ENCODE measurements at regions not wholly inside any gene's neighbourhood (a gene's known extent, or its start where the extent isn't known, plus 50 kb on each side); places are given as distances from the start of the nearest gene placed in this dataset.

DNA sequence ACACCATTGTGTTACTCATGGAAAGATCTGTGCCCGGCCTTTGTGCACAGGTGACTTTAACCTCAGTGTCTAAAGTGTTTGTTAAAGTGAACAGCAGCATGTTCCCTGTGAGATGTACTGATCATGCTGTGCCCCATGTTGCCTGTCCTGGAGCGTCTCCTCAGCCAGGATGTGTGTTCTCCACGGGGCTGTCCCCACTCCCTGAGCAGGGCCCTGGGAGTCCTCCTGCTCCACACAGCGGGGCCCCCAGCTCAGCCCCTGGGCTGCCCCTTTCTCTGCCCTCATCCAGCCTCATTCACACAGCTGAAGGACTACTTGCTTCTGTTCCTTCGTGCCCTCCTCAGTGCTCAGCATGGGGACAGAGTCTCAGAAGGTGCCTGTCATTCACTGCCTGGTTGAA lies 131.5 kb downstream of the SLC38A6 start:
- TF ChIP-seq, protein P1, sequence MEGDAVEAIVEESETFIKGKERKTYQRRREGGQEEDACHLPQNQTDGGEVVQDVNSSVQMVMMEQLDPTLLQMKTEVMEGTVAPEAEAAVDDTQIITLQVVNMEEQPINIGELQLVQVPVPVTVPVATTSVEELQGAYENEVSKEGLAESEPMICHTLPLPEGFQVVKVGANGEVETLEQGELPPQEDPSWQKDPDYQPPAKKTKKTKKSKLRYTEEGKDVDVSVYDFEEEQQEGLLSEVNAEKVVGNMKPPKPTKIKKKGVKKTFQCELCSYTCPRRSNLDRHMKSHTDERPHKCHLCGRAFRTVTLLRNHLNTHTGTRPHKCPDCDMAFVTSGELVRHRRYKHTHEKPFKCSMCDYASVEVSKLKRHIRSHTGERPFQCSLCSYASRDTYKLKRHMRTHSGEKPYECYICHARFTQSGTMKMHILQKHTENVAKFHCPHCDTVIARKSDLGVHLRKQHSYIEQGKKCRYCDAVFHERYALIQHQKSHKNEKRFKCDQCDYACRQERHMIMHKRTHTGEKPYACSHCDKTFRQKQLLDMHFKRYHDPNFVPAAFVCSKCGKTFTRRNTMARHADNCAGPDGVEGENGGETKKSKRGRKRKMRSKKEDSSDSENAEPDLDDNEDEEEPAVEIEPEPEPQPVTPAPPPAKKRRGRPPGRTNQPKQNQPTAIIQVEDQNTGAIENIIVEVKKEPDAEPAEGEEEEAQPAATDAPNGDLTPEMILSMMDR (IDR thresholded peaks at IDR 0.05) = no peak
- TF ChIP-seq EP300 (IDR thresholded peaks at IDR 0.05) (no peak), POLR2AphosphoS5 (IDR thresholded peaks at IDR 0.05) (no peak)
